Thyroid gland (tissue), 4 donors: ENCODE measurements at regions not wholly inside any gene's neighbourhood (a gene's known extent, or its start where the extent isn't known, plus 50 kb on each side); places are given as distances from the start of the nearest gene placed in this dataset.

Experiments
- DNase-seq, 2 donors: peaks; one replicate each; pipeline ENCODE4 v3.0.0-alpha.2; 2019
- H3K27ac ChIP-seq, 3 donors: fragments of 200-600 bp; sonication (generic); 1 replicate in 2 of 3; 2 replicates in 1 of 3; pipeline ENCODE4 v1.5.1; 2016 to 2019; ENCODE audit warnings: mild to moderate bottlenecking in 1 of 3, moderate library complexity in 1 of 3
- H3K27me3 ChIP-seq: fragments of 200-600 bp; sonication (generic); one replicate; pipeline ENCODE4 v1.5.1; 2019
- H3K36me3 ChIP-seq, 2 donors: fragments of 200-600 bp; sonication (generic); one replicate each; pipeline ENCODE4 v1.5.1; 2016 to 2019
- H3K4me1 ChIP-seq, 2 donors: fragments of 200-600 bp; sonication (generic); one replicate each; pipeline ENCODE4 v1.5.1; 2017 to 2019
- H3K4me3 ChIP-seq, 3 donors: fragments of 200-600 bp; sonication (generic); replicated peaks in 1 of 3; 1 replicate in 2 of 3; 2 replicates in 1 of 3; pipeline ENCODE4 v1.5.1; 2016; ENCODE audit warnings: mild to moderate bottlenecking in 1 of 3
- H3K9me3 ChIP-seq: fragments of 200-600 bp; sonication (generic); one replicate; pipeline ENCODE4 v1.5.1; 2017
- POLR2A ChIP-seq, 2 donors: fragments of 450-650 bp; IDR thresholded peaks; one replicate each; pipeline ENCODE4 v1.6.1; 2017; ENCODE audit warnings: antibody characterized with exemption in 2 of 2, mild to moderate bottlenecking in 2 of 2, moderate library complexity in 1 of 2
- WGBS, 2 donors: methylation state at CpG; one replicate each; pipeline ENCODE4 v1.1.5; 2017; 5-methylcytosine and 5-hydroxymethylcytosine counted together
- intact Hi-C: fragments of 100-400 bp; cut with DNase I; formaldehyde crosslinking; loops from one replicate; pipeline ENCODE4 v1.15.1; 2023
- TF ChIP-seq, protein P1 (sequence below), 6 experiments: fragments of 200-600 bp in 3 of 6; fragments of 450-650 bp in 3 of 6; sonication (generic) in 3 of 6; IDR thresholded peaks; one replicate each; pipeline ENCODE4 v1.5.1; 2016 to 2019; ENCODE audit warnings: antibody characterized with exemption in 6 of 6, mild to moderate bottlenecking in 2 of 6, inconsistent platforms in 1 of 6, moderate library complexity in 1 of 6

DNA sequence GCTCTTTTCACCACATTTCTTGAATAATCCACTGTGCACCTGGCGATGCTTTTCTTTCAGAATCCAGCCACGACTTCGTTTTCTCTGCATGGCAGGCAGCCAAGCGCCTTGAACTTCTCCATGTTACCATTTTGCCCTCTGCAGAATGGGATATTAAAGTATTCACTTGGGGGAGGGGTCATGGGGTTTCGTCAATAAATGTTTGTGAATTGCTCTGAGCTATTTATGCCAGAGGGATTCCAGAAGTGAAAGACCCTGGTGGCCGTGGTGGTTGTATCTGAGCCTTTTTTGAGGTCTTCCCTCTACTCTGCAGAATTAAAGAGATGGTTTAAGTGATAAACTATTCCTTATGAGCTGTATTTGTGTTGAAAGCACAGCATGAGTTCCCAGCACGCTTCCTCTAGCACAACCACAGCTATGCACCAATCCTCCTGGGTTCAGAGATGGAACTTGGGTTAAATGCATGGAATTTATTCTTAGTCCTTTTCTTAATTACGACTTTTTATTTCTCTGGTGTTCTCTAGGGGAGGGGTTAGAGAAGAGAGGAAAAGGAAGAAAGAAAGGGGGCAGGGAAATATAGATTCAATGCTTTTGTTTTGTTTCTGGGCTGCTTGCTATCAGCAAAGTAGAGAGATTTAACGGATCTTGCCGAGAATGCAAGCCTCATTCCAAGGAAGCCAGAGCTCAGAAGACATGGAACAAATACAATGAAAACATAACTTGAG is 478.2 kb upstream of the TNC start:
- Histone ChIP-seq H3K27me3 (no peaks in the 10 kb centered on the region), H3K27ac (no peak overlapping the region), H3K9me3 (no peaks in the 10 kb centered on the region), H3K36me3 (no peaks in the 10 kb centered on the region), H3K4me1 (no peaks in the 10 kb centered on the region), H3K4me3 (no peak overlapping the region)
- no peak for TF ChIP-seq POLR2A (IDR thresholded peaks at IDR 0.05)
- TF ChIP-seq, protein P1, sequence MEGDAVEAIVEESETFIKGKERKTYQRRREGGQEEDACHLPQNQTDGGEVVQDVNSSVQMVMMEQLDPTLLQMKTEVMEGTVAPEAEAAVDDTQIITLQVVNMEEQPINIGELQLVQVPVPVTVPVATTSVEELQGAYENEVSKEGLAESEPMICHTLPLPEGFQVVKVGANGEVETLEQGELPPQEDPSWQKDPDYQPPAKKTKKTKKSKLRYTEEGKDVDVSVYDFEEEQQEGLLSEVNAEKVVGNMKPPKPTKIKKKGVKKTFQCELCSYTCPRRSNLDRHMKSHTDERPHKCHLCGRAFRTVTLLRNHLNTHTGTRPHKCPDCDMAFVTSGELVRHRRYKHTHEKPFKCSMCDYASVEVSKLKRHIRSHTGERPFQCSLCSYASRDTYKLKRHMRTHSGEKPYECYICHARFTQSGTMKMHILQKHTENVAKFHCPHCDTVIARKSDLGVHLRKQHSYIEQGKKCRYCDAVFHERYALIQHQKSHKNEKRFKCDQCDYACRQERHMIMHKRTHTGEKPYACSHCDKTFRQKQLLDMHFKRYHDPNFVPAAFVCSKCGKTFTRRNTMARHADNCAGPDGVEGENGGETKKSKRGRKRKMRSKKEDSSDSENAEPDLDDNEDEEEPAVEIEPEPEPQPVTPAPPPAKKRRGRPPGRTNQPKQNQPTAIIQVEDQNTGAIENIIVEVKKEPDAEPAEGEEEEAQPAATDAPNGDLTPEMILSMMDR (IDR thresholded peaks at IDR 0.05): no peak
- 43% methylated on average over 10 of the region's 10 CpGs for WGBS, 2 donors
- intact Hi-C loops: loop anchor here (10.0 kb wide), 3 partner anchors 519 to 1059 kb away; no protein-coding TSS in a partner anchor
- no peak for DNase-seq

DNA sequence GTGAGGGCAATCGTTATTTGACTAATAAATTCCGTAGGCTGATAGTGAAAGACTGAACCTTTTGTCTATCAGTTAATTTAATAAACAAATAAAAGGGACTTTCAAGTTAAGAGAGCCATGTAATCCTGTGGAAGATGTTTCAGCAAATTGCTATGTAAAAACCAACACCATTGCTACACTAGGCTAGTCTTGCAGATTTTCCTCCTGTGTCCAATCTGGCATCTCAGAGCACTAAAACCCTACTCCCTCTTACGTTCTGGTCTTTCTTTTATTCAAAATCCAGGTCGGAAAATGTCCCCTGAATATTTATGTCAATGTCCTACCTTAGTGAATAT is 478.8 kb upstream of the TNC start:
- Histone ChIP-seq H3K36me3 (no peaks in the 10 kb centered on the region), H3K4me3 (no peak overlapping the region), H3K27me3 (no peaks in the 10 kb centered on the region), H3K9me3 (no peaks in the 10 kb centered on the region), H3K4me1 (no peaks in the 10 kb centered on the region), H3K27ac (no peak overlapping the region)
- intact Hi-C loops: loop anchor here (10.0 kb wide), 3 partner anchors 518 to 1058 kb away; no protein-coding TSS in a partner anchor
- DNase-seq: no peak
- 43 to 45% methylated on average over 4 of the region's 4 CpGs for WGBS, 2 donors
- TF ChIP-seq, protein P1 (IDR thresholded peaks at IDR 0.05): no peak
- no peak for TF ChIP-seq POLR2A (IDR thresholded peaks at IDR 0.05)

DNA sequence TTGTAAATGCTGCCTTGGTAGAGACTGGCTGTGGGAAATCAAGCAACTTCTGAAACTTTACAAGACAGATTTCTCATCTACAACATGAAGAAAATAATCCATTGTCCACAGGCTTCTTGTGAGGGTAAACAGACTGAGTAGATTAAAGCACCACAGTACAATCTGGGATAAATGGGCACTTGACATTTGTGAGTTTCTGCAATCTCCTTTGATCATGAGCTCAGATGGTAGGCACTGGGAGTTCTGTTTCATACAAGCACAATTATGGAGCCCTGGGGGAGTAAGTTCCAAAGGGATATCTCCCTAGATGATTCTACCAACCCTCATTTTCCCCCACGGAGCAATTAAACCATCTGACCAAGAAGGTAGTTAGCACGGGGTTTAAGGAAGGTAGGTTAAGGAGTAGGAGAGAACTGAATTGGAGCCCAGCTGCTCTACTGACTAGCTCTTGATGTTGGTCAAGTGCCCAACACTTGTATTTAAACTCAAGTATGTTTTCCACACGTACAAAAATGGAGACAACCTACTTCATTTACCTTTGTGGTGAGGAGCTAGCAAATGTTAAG is 479.5 kb upstream of the TNC start:
- H3K27ac ChIP-seq: no peak overlapping the region
- H3K27me3 ChIP-seq: no peaks in the 10 kb centered on the region
- TF ChIP-seq POLR2A (IDR thresholded peaks at IDR 0.05): no peak
- TF ChIP-seq, protein P1 (IDR thresholded peaks at IDR 0.05): no peak
- WGBS, 2 donors: 50 to 58% methylated on average over 3 of the region's 3 CpGs
- no peak for DNase-seq
- no peak overlapping the region for H3K4me3 ChIP-seq
- intact Hi-C loops: loop anchor here (10.0 kb wide), 3 partner anchors 517 to 1057 kb away; no protein-coding TSS in a partner anchor
- no peaks in the 10 kb centered on the region for H3K4me1 ChIP-seq
- no peaks in the 10 kb centered on the region for H3K36me3 ChIP-seq
- no peaks in the 10 kb centered on the region for H3K9me3 ChIP-seq

DNA sequence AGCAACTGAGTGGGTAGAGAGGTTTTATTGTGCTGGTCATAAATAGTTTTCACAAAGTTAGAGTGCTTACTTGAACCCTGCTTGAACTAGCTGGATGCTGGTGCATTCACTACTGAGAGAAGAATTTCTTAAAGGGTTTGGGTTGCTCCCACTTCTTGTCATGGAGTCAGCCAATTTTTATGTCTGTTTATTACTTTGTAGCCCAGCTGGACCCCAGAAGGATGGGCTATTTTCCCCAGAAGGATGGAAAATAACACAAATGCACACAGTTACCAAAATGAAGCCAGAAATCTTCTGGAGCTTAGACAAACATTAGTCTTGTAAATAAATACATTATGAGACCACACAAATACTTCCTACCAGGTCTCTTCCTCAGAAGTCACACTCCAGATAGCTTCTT is 480.8 kb upstream of the TNC start:
- intact Hi-C loops: loop anchor here (10.0 kb wide), 3 partner anchors 516 to 1056 kb away; no protein-coding TSS in a partner anchor

More for the DNA sequence above, 480.8 kb upstream of the TNC start:
- no peaks in the 10 kb centered on the region for H3K36me3 ChIP-seq
- H3K4me1 ChIP-seq: no peaks in the 10 kb centered on the region
- no peaks in the 10 kb centered on the region for H3K9me3 ChIP-seq
- TF ChIP-seq POLR2A (IDR thresholded peaks at IDR 0.05): no peak
- TF ChIP-seq, protein P1 (IDR thresholded peaks at IDR 0.05): no peak
- DNase-seq: no peak
- no peaks in the 10 kb centered on the region for H3K27me3 ChIP-seq
- no peak overlapping the region for H3K4me3 ChIP-seq
- no peak overlapping the region for H3K27ac ChIP-seq
